Erythroblast (primary cell): ENCODE measurements at regions not wholly inside any gene's neighbourhood (a gene's known extent, or its start where the extent isn't known, plus 50 kb on each side); places are given as distances from the start of the nearest gene placed in this dataset.

ENCODE experiments used
- GATA1 ChIP-seq: IDR thresholded peaks from 2 replicates; pipeline ENCODE4 v1.6.1; 2011; ENCODE audit warnings: low read depth, mild to moderate bottlenecking, control low read depth, low read length, moderate library complexity
- POLR2A ChIP-seq: IDR thresholded peaks from 2 replicates; pipeline ENCODE4 v1.6.1; 2011; ENCODE audit warnings: mild to moderate bottlenecking, low read length

DNA sequence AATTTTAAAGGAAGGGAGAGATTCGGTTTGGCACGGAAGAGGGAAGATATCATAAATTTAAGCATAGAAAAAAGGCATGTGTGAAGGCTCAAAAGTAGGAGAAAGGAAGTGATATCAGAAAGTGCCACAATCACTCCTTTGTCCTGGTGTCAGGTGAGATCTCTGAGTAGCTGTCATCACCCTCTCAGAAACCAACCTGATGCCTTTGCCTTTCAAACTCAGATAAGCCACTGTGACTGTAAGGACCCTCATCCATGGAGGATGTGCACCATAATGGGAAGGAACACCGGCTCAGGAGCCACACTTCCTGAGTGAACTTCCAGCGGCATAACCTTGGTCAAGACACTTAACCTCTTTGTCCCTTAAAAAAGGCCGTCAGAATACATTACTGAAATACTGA, 318.7 kb upstream of the SEMA6D start:
- TF ChIP-seq POLR2A: no peak
- TF ChIP-seq GATA1: no peak
